Vagina (tissue), 2 donors: ENCODE measurements at regions not wholly inside any gene's neighbourhood (a gene's known extent, or its start where the extent isn't known, plus 50 kb on each side); places are given as distances from the start of the nearest gene placed in this dataset.

Experiments used
- CTCF ChIP-seq, 3 experiments: fragments of 450-650 bp in 2 of 3; fragments of 200-600 bp in 1 of 3; sonication (generic) in 1 of 3; IDR thresholded peaks; one replicate each; pipeline ENCODE4 v1.5.1; 2017 to 2019; ENCODE audit warnings: antibody characterized with exemption in 3 of 3, mild to moderate bottlenecking in 2 of 3, moderate library complexity in 2 of 3
- POLR2A ChIP-seq, 2 donors: fragments of 450-650 bp; IDR thresholded peaks; one replicate each; pipeline ENCODE4 v1.6.1; 2017; ENCODE audit warnings: antibody characterized with exemption in 2 of 2, mild to moderate bottlenecking in 2 of 2, moderate library complexity in 2 of 2
- POLR2AphosphoS5 ChIP-seq, 2 donors: sonication (generic); formaldehyde crosslinking; IDR thresholded peaks; one replicate each; pipeline ENCODE4 v1.9.0; 2017; ENCODE audit warnings: antibody characterized with exemption in 2 of 2, mild to moderate bottlenecking in 2 of 2, low read depth in 1 of 2; ENCODE audit not compliant: insufficient read depth in 1 of 2

- TF ChIP-seq POLR2A (IDR thresholded peaks at IDR 0.05) = no peak
- no peak for TF ChIP-seq CTCF (IDR thresholded peaks at IDR 0.05)
- no peak for TF ChIP-seq POLR2AphosphoS5 (IDR thresholded peaks at IDR 0.05; ENCODE audit: insufficient read depth in 1 of 2, low read depth in 1 of 2)
Observed at GRCh38 chr1:184858288-184858687, 103.6 kb upstream of the EDEM3 start.
